D721Med (cell line): ENCODE measurements at regions not wholly inside any gene's neighbourhood (a gene's known extent, or its start where the extent isn't known, plus 50 kb on each side); places are given as distances from the start of the nearest gene placed in this dataset.
"Not testable (repeated sequence)": the region's sequence is repeated elsewhere in the genome, so short reads cannot be mapped to it uniquely, and the experiment has no call there.

Experiments
- DNase-seq: peaks from one replicate; pipeline ENCODE4 v3.0.0; 2011; ENCODE audit warnings: low spot score; ENCODE audit not compliant: insufficient read length
- FAIRE-seq: peaks from 2 replicates; lab custom pipeline; 2011; peaks lifted over from hg19 to GRCh38; lab: Jason Lieb, UNC
- TF ChIP-seq, protein P1 (sequence below): IDR thresholded peaks from 2 replicates; pipeline ENCODE4 v1.5.1; 2012; ENCODE audit warnings: mild to moderate bottlenecking, control low read depth; ENCODE audit not compliant: insufficient read depth; ENCODE audit errors: missing control alignments

DNA sequence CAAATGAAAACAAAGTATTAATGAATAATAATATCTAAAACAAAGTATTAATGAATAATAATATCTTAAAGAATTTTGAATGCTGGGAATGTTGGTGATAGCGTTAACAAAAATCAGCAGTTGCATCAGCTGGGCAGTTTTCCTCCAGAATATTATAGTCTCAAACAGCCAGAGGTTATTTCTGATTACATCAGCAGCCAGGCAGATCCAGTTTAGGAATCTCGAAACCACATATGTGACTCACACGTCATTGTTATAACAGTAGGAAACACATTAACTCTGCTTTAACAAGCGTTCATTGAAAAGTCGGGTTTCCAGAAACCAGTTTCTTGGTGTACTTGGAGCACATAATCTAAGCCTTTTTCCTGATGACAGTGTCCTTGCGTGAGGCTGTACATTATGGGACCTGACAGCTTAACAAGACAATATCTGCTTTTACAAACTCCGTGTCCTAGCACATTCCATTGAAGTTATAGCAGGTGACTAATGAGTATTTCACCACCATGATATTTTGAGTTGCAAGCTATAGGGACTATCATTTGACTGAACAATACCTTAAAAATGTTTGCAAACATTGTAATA, 559.5 kb upstream of the KLF4 start:
- no peak for FAIRE-seq
- DNase-seq = no peak
- TF ChIP-seq, protein P1, sequence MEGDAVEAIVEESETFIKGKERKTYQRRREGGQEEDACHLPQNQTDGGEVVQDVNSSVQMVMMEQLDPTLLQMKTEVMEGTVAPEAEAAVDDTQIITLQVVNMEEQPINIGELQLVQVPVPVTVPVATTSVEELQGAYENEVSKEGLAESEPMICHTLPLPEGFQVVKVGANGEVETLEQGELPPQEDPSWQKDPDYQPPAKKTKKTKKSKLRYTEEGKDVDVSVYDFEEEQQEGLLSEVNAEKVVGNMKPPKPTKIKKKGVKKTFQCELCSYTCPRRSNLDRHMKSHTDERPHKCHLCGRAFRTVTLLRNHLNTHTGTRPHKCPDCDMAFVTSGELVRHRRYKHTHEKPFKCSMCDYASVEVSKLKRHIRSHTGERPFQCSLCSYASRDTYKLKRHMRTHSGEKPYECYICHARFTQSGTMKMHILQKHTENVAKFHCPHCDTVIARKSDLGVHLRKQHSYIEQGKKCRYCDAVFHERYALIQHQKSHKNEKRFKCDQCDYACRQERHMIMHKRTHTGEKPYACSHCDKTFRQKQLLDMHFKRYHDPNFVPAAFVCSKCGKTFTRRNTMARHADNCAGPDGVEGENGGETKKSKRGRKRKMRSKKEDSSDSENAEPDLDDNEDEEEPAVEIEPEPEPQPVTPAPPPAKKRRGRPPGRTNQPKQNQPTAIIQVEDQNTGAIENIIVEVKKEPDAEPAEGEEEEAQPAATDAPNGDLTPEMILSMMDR = no peak

DNA sequence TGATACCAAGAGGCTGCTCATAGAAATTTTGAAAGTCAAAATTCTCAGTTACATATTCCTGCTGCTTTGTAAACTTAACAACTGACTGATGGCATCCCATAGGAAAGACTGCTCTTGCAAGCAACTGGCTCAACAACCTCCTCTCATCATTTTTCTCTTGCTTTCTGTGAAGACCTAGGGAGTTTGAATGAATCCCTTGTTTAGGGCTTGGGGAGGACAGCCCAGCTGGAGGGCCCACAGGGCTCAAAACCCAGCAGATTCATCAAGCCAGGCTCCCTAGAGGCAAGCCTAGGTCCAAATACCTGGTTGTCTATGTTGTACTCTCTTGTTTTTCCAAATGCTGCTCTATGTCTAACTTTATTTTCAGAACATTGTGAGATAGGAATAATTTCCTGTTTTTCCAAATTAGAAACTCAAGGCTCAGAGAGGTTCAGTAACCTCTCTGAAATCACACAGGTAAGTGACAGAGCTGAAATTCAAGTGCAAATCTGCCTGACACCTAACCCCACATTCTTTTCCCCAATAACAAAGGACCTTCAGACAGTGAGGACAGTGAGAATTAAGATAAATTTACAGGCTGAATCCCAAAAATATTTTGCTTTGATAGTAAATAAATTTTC, 558.9 kb upstream of the KLF4 start:
- no peak for DNase-seq
- FAIRE-seq = no peak
- TF ChIP-seq, protein P1 = no peak

GRCh38 chr9:108047777-108048176, 558.2 kb upstream of the KLF4 start:
- not testable (repeated sequence) for FAIRE-seq

DNA sequence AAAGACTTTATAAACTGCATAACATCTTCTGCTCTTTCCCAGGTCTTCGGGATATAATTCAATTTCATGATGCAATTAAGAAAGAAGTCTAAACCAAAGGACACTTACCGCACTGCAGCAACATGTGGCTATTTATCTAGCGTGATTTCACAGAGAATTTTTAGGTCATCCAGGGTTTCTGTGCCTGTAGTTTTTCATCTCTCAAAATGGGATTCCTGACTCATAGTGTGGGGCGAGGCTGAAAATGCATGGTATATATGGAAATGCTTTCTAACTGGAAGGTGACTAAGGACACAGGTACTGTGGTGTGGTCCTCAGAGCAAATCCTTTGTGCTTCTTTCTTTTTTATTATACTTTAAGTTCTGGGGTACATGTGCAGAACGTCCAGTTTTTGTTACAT, 557.7 kb upstream of the KLF4 start:
- DNase-seq (no peak), FAIRE-seq (no peak)
- TF ChIP-seq, protein P1 = no peak

More at GRCh38 chr9:108047777-108048176, 558.2 kb upstream of the KLF4 start:
- DNase-seq = not testable (repeated sequence)

GRCh38 chr9:108045851-108046250, 556.3 kb upstream of the KLF4 start:
- DNase-seq = no peak
- TF ChIP-seq, protein P1 = no peak
- FAIRE-seq = no peak

DNA sequence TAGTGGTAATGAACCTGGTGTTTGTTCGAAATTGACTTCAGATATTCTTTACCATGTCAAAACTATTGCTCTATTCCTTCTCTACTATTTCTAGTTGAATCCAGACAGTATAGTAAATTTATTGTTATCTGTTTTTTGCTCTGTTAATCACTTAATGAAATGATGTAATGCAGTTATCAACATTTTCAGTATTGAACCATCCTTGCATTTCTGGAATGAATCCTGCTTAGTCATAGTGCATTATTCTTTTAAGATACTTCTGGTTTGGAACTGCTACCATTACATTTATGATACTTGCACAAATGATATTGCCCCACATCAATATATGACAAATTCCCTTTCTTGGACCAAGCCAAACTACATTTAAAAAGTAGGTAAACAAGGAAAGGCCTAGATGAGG, 554.0 kb upstream of the KLF4 start:
- FAIRE-seq = no peak
- DNase-seq = no peak
- TF ChIP-seq, protein P1 = no peak

DNA sequence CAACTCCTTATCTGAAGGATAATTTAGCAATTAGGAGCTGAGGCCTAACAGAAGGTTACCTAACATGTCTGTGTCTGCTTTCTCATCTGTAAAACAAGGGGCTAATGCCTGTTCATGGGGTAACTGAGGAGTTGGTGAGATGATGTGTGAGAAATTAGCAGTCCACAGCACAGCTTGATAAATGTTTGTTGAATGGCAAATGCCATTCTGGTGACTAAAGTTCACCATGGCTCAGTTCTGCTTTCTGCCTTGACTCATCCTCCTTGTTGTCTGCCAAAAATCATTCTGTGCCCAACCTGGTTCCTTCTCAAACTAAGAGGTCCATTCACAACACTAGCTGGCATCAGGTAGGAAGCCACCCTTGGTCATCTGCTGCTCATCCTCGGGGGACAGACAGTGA, 552.0 kb upstream of the KLF4 start:
- DNase-seq (no peak), FAIRE-seq (no peak)
- TF ChIP-seq, protein P1 = no peak

GRCh38 chr9:108040783-108041182, 551.2 kb upstream of the KLF4 start:
- TF ChIP-seq, protein P1 = no peak
- DNase-seq = no peak
- no peak for FAIRE-seq
